GM12865 (cell line): ENCODE measurements at regions not wholly inside any gene's neighbourhood (a gene's known extent, or its start where the extent isn't known, plus 50 kb on each side); places are given as distances from the start of the nearest gene placed in this dataset.

Source experiments
- DNase-seq: peaks from one replicate; pipeline ENCODE4 v3.0.0; 2010; ENCODE audit warnings: low read depth
- H3K4me3 ChIP-seq: 2 replicates; pipeline ENCODE4 v1.5.1; 2011; ENCODE audit warnings: mild to moderate bottlenecking, low read depth, low read length, control low read depth
- TF ChIP-seq, protein P1 (sequence below): IDR thresholded peaks from 2 replicates; pipeline ENCODE4 v1.5.1; 2011; ENCODE audit warnings: low read length, control low read depth, low read depth, inconsistent platforms; ENCODE audit not compliant: insufficient read depth; ENCODE audit errors: missing control alignments

DNA sequence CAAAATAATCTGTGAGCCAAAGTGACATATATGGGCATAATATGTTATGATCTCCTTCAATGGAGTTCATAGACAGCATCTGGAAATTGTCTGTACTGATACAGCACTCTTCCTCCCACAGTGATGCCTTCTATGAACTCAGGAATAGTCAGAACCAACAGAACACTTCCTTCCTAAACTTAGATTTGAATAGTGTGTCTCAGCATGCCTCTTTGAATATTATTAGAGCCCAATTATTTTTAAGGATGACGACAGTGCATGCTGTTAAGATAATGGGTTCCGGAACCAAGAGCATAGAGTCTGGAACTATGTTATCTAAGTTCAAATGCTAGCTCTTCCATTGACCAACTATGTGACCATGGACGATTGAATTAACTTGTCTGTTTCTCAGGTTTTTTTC lies 386.6 kb upstream of the PRICKLE1 start:
- H3K4me3 ChIP-seq = no peak overlapping the region
- no peak for DNase-seq
- TF ChIP-seq, protein P1, sequence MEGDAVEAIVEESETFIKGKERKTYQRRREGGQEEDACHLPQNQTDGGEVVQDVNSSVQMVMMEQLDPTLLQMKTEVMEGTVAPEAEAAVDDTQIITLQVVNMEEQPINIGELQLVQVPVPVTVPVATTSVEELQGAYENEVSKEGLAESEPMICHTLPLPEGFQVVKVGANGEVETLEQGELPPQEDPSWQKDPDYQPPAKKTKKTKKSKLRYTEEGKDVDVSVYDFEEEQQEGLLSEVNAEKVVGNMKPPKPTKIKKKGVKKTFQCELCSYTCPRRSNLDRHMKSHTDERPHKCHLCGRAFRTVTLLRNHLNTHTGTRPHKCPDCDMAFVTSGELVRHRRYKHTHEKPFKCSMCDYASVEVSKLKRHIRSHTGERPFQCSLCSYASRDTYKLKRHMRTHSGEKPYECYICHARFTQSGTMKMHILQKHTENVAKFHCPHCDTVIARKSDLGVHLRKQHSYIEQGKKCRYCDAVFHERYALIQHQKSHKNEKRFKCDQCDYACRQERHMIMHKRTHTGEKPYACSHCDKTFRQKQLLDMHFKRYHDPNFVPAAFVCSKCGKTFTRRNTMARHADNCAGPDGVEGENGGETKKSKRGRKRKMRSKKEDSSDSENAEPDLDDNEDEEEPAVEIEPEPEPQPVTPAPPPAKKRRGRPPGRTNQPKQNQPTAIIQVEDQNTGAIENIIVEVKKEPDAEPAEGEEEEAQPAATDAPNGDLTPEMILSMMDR = no peak

DNA sequence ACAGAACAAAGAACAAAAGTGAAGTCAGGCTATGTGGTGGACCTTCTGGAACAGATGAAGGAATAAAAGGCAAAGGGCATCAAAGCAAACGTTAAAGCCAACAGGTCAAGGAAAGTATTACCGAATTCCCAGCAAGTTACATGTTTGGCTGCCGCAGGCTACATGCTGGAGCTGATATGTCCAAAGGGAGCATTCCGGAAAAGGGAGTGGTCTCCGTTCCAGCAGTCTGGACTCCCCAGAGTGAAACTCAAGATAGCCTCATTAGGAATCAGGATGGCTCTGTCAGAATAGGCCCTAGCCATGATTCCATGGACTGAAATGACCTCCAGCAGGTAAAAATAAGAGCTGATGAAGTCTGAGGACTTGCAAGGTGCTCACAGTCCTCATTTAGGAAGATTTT lies 379.8 kb upstream of the PRICKLE1 start:
- no peak for DNase-seq
- H3K4me3 ChIP-seq = no peak overlapping the region
- TF ChIP-seq, protein P1 = no peak

DNA sequence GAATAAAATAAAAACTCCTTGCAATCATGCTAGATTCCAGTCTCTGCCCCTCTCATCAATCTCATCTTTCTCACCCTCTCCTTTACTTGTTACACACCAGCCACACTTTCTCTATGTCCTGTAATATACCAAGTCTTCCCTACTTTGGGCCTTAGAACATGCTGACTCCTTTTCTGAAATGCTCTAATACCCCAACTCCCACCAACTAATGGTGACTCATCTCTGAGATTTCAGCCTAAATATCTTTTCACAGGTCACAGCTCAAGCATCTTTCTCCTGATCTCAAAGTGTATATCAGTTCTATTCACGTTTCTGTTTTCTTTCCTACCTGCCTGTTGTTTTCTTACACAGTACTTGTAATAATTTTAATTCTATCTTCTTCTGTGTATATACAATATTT lies 378.9 kb upstream of the PRICKLE1 start:
- no peak for DNase-seq
- TF ChIP-seq, protein P1 = no peak
- H3K4me3 ChIP-seq = no peak overlapping the region

DNA sequence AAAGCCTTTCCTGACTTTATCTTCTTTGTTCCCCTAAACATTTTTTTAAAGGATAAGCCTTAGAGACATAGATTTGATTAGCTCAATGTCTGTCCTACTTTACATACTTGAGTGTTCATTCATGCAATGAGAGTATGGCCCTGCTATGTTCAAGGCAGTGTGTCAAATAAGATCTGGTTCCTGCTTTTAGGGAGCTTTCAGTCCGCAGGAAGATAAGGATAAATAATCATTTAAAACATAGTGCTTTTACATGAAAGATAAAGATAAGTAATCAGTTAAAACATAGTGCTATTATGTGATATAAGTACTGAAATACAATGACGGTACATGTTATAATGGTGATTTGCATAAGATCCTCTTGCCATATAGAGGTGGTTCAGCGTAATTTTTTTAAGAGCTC lies 378.3 kb upstream of the PRICKLE1 start:
- H3K4me3 ChIP-seq = no peak overlapping the region
- no peak for DNase-seq
- TF ChIP-seq, protein P1 = no peak

DNA sequence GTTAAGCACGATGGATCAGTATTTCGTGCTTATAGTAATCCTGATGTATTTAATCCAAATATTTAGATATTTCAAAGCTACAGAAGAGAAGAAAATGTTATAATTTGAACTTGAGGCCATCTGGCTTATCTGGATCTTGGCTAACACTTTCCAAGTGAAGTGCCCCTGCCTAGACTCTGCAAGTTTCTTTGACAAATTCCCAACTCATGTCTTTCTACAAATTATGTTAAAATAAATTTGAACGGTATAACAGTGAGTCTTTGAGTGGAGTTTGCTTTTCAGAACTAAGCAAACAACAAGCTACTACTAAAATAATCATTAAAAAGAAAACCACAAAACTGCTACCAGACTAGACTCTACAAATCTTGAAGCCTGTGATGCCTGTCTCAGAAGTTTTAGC lies 374.4 kb upstream of the PRICKLE1 start:
- TF ChIP-seq, protein P1 = no peak
- DNase-seq = no peak
- no peak overlapping the region for H3K4me3 ChIP-seq

DNA sequence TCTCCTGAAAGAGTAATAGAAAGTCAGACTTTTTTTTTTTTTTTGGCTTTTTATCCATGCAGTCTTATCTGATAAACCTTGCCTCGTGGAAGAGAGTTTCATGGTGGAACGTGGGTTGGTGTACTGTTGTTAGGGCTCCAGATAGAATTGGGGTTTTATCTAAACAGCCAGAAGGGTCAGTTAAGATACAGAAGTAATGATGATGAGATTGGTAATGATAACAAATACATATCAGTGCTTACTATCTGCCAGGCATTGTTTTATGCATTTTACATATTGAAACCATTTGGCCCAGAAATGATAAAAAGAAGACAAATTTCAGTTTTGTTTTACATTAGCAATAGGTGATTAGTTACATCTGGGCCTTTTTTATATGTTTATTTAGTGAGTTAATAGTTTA lies 372.8 kb upstream of the PRICKLE1 start:
- DNase-seq = no peak
- H3K4me3 ChIP-seq = no peak overlapping the region
- TF ChIP-seq, protein P1 = no peak

DNA sequence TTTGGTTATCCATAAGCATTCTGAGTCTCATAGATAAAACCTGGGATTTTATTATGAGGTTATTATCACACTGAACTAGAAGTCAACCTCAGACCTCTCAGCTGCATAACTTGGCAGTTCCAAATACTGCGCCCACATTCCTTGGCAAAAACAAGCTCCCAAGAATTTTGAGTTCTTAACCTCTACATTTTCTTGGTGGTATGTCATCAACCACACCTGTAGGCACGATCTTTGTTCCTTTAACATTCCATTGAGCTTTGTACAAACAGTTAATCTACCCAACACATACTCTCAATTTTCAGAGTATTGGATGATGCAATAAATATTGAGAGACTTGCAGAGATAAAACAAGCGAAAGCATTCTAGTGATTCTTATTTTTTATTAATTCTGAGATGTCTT lies 371.8 kb upstream of the PRICKLE1 start:
- no peak for DNase-seq
- TF ChIP-seq, protein P1 = no peak
- no peak overlapping the region for H3K4me3 ChIP-seq
